RWPE1 (cell line): ENCODE measurements at regions not wholly inside any gene's neighbourhood (a gene's known extent, or its start where the extent isn't known, plus 50 kb on each side); places are given as distances from the start of the nearest gene placed in this dataset.

ENCODE experiments used
- CTCF ChIA-PET: fragments of 350-600 bp; sonication (Branson Sonifier 250); formaldehyde crosslinking; extraction: SDS; loops from one replicate; lab custom pipeline; 2021; lab: Yijun Ruan, JAX
- POLR2A ChIA-PET: fragments of 400-600 bp; formaldehyde crosslinking; extraction: SDS; loops from one replicate; lab custom pipeline; 2020; ENCODE audit warnings: antibody characterized with exemption; ENCODE audit not compliant: low non-redundant PET; lab: Yijun Ruan, JAX
- DNase-seq: peaks from one replicate; pipeline ENCODE4 v3.0.0; 2012; ENCODE audit warnings: low spot score
- H3K27ac ChIP-seq: fragments of 450-650 bp; 2 replicates; pipeline ENCODE4 v1.5.1; 2017
- CTCF ChIP-seq: fragments of 450-650 bp; conservative IDR thresholded peaks from 2 replicates; pipeline ENCODE4 v1.5.1; 2017; ENCODE audit warnings: low read depth, mild to moderate bottlenecking

GRCh38 chr7:145092766-145093165 is 256.9 kb upstream of the TPK1 start:
- H3K27ac ChIP-seq = no peak overlapping the region
- POLR2A ChIA-PET = no interaction called here
- TF ChIP-seq CTCF = no peak
- no peak for DNase-seq
- CTCF ChIA-PET = no interaction called here

- no peak overlapping the region for H3K27ac ChIP-seq
- DNase-seq = no peak
- CTCF ChIA-PET = no interaction called here
- POLR2A ChIA-PET = no interaction called here
- no peak for TF ChIP-seq CTCF
Observed at GRCh38 chr7:145088111-145088745, 252.4 kb upstream of the TPK1 start.

GRCh38 chr7:145082366-145083161 is 246.7 kb upstream of the TPK1 start:
- no peak for DNase-seq
- ChIA-PET CTCF (no interaction called here), POLR2A (no interaction called here)
- H3K27ac ChIP-seq = peak overlapping the region; percentile 12
- TF ChIP-seq CTCF = no peak

GRCh38 chr7:145065473-145065872 is 229.6 kb upstream of the TPK1 start:
- ChIA-PET CTCF (no interaction called here), POLR2A (no interaction called here)
- no peak for DNase-seq
- no peak for TF ChIP-seq CTCF
- H3K27ac ChIP-seq = no peak overlapping the region

- POLR2A ChIA-PET = no interaction called here
- H3K27ac ChIP-seq = no peak overlapping the region
- no peak for DNase-seq
- no peak for TF ChIP-seq CTCF
- CTCF ChIA-PET = no interaction called here
Observed at GRCh38 chr7:145064114-145064513, 228.3 kb upstream of the TPK1 start.

GRCh38 chr7:145053781-145054180 is 217.9 kb upstream of the TPK1 start:
- ChIA-PET POLR2A (no interaction called here), CTCF (no interaction called here)
- no peak for TF ChIP-seq CTCF
- H3K27ac ChIP-seq = no peak overlapping the region
- no peak for DNase-seq
